GM18861 (cell line): ENCODE measurements at regions not wholly inside any gene's neighbourhood (a gene's known extent, or its start where the extent isn't known, plus 50 kb on each side); places are given as distances from the start of the nearest gene placed in this dataset.

ENCODE experiments used
- ATAC-seq: cut with Tn5 transposase; IDR thresholded peaks from one replicate; pipeline ENCODE4 v1.9.1; 2021; ENCODE audit not compliant: unreplicated experiment

GRCh38 chr18:23384778-23385736 lies 68.0 kb upstream of the RIOK3 start:
- ATAC-seq = no peak

- ATAC-seq = no peak
Observed at GRCh38 chr18:23386317-23386716, 66.8 kb upstream of the RIOK3 start.

- no peak for ATAC-seq
Observed at GRCh38 chr18:23387265-23387664, 65.8 kb upstream of the RIOK3 start.

- no peak for ATAC-seq
Observed at GRCh38 chr18:23388357-23388756, 64.7 kb upstream of the RIOK3 start.

GRCh38 chr18:23391156-23391555 lies 61.9 kb upstream of the RIOK3 start:
- no peak for ATAC-seq

- no peak for ATAC-seq
Observed at GRCh38 chr18:23397907-23398306, 55.2 kb upstream of the RIOK3 start.

GRCh38 chr18:23398401-23398800 lies 54.7 kb upstream of the RIOK3 start:
- no peak for ATAC-seq

- no peak for ATAC-seq
Observed at GRCh38 chr18:23399067-23399466, 54.0 kb upstream of the RIOK3 start.

- no peak for ATAC-seq
Observed at GRCh38 chr18:23400918-23401317, 52.2 kb upstream of the RIOK3 start.

GRCh38 chr18:23401400-23402347 lies 51.4 kb upstream of the RIOK3 start:
- ATAC-seq = no peak
